ENCODE measurements at regions not wholly inside any gene's neighbourhood (a gene's known extent, or its start where the extent isn't known, plus 50 kb on each side); places are given as distances from the start of the nearest gene placed in this dataset.

GRCh38 chr12:61956545-61956944, 303.7 kb upstream of the USP15 start:
- H3K4me1 ChIP-seq (ENCODE audit: control insufficient read depth, low read length) = no peaks in the 10 kb centered on the region
- H3K79me2 ChIP-seq (ENCODE audit: control insufficient read depth, low read length) = no peaks in the 10 kb centered on the region
- H4K20me1 ChIP-seq (ENCODE audit: control insufficient read depth, insufficient read depth, low read depth, low read length) = no peaks in the 10 kb centered on the region
- H3F3A ChIP-seq (ENCODE audit: control insufficient read depth, insufficient read depth) = no peaks in the 10 kb centered on the region
- no peaks in the 10 kb centered on the region for H3K36me3 ChIP-seq (ENCODE audit: control insufficient read depth, low read length)
- no peak overlapping the region for H3K27ac ChIP-seq (ENCODE audit: low read depth, low read length)
- H3K9me2 ChIP-seq (replicated peaks; ENCODE audit: control insufficient read depth, low read length) = no peaks in the 10 kb centered on the region
- H3K4me2 ChIP-seq (ENCODE audit: low read length) = no peak overlapping the region
- no peak overlapping the region for H3K4me3 ChIP-seq (ENCODE audit: low read length)
- no peaks in the 10 kb centered on the region for H3K27me3 ChIP-seq (ENCODE audit: control insufficient read depth, low read length)
- no peaks in the 10 kb centered on the region for H3K9me3 ChIP-seq (ENCODE audit: control insufficient read depth, insufficient read depth, low read length)
- no peak for TF ChIP-seq CTCF (IDR thresholded peaks at IDR 0.05; ENCODE audit: low read depth, low read length, poor library complexity, severe bottlenecking)
- TF ChIP-seq EZH2phosphoT487 (IDR thresholded peaks at IDR 0.05; ENCODE audit: borderline replicate concordance, low read length) = no peak

GRCh38 chr12:61974461-61974860, 285.7 kb upstream of the USP15 start:
- no peak for TF ChIP-seq EZH2phosphoT487 (IDR thresholded peaks at IDR 0.05; ENCODE audit: borderline replicate concordance, low read length)
- no peak for TF ChIP-seq CTCF (IDR thresholded peaks at IDR 0.05; ENCODE audit: low read depth, low read length, poor library complexity, severe bottlenecking)
- Histone ChIP-seq H4K20me1 (ENCODE audit: control insufficient read depth, insufficient read depth, low read depth, low read length) (no peaks in the 10 kb centered on the region), H3K9me2 (replicated peaks; ENCODE audit: control insufficient read depth, low read length) (no peaks in the 10 kb centered on the region), H3K27ac (ENCODE audit: low read depth, low read length) (no peak overlapping the region), H3F3A (ENCODE audit: control insufficient read depth, insufficient read depth) (no peaks in the 10 kb centered on the region), H3K4me1 (ENCODE audit: control insufficient read depth, low read length) (no peaks in the 10 kb centered on the region), H3K27me3 (ENCODE audit: control insufficient read depth, low read length) (no peaks in the 10 kb centered on the region), H3K9me3 (ENCODE audit: control insufficient read depth, insufficient read depth, low read length) (no peaks in the 10 kb centered on the region), H3K36me3 (ENCODE audit: control insufficient read depth, low read length) (no peaks in the 10 kb centered on the region), H3K4me3 (ENCODE audit: low read length) (no peak overlapping the region), H3K4me2 (ENCODE audit: low read length) (no peak overlapping the region), H3K79me2 (ENCODE audit: control insufficient read depth, low read length) (no peaks in the 10 kb centered on the region)

GRCh38 chr12:61985830-61986229, 274.4 kb upstream of the USP15 start:
- Histone ChIP-seq H3K27me3 (ENCODE audit: control insufficient read depth, low read length) (no peaks in the 10 kb centered on the region), H3K9me2 (replicated peaks; ENCODE audit: control insufficient read depth, low read length) (no peaks in the 10 kb centered on the region), H4K20me1 (ENCODE audit: control insufficient read depth, insufficient read depth, low read depth, low read length) (no peaks in the 10 kb centered on the region), H3K4me3 (ENCODE audit: low read length) (no peak overlapping the region), H3K4me2 (ENCODE audit: low read length) (no peak overlapping the region), H3K4me1 (ENCODE audit: control insufficient read depth, low read length) (no peaks in the 10 kb centered on the region), H3F3A (ENCODE audit: control insufficient read depth, insufficient read depth) (no peaks in the 10 kb centered on the region), H3K36me3 (ENCODE audit: control insufficient read depth, low read length) (no peaks in the 10 kb centered on the region), H3K79me2 (ENCODE audit: control insufficient read depth, low read length) (no peaks in the 10 kb centered on the region), H3K27ac (ENCODE audit: low read depth, low read length) (no peak overlapping the region), H3K9me3 (ENCODE audit: control insufficient read depth, insufficient read depth, low read length) (no peaks in the 10 kb centered on the region)
- TF ChIP-seq EZH2phosphoT487 (IDR thresholded peaks at IDR 0.05; ENCODE audit: borderline replicate concordance, low read length) (no peak), CTCF (IDR thresholded peaks at IDR 0.05; ENCODE audit: low read depth, low read length, poor library complexity, severe bottlenecking) (no peak)

GRCh38 chr12:61987173-61987572, 273.0 kb upstream of the USP15 start:
- Histone ChIP-seq H3K9me2 (replicated peaks; ENCODE audit: control insufficient read depth, low read length) (no peaks in the 10 kb centered on the region), H3K4me1 (ENCODE audit: control insufficient read depth, low read length) (no peaks in the 10 kb centered on the region), H3K79me2 (ENCODE audit: control insufficient read depth, low read length) (no peaks in the 10 kb centered on the region), H4K20me1 (ENCODE audit: control insufficient read depth, insufficient read depth, low read depth, low read length) (no peaks in the 10 kb centered on the region), H3K36me3 (ENCODE audit: control insufficient read depth, low read length) (no peaks in the 10 kb centered on the region), H3K4me3 (ENCODE audit: low read length) (no peak overlapping the region), H3F3A (ENCODE audit: control insufficient read depth, insufficient read depth) (no peaks in the 10 kb centered on the region), H3K27me3 (ENCODE audit: control insufficient read depth, low read length) (no peaks in the 10 kb centered on the region), H3K4me2 (ENCODE audit: low read length) (no peak overlapping the region), H3K9me3 (ENCODE audit: control insufficient read depth, insufficient read depth, low read length) (no peaks in the 10 kb centered on the region), H3K27ac (ENCODE audit: low read depth, low read length) (no peak overlapping the region)
- TF ChIP-seq CTCF (IDR thresholded peaks at IDR 0.05; ENCODE audit: low read depth, low read length, poor library complexity, severe bottlenecking) = no peak

Data from DOHH2 (cell line).